Activated naive CD8-positive, alpha-beta T cell treated with anti-CD3 and anti-CD28 coated beads, Interleukin-2, amount 50 U/mL, for 16 hours (primary cell): ENCODE measurements at regions not wholly inside any gene's neighbourhood (a gene's known extent, or its start where the extent isn't known, plus 50 kb on each side); places are given as distances from the start of the nearest gene placed in this dataset.

ENCODE experiments used
- DNase-seq: peaks from one replicate; pipeline ENCODE4 v3.0.0-alpha.2; 2020; ENCODE audit warnings: low read depth, low spot score

DNA sequence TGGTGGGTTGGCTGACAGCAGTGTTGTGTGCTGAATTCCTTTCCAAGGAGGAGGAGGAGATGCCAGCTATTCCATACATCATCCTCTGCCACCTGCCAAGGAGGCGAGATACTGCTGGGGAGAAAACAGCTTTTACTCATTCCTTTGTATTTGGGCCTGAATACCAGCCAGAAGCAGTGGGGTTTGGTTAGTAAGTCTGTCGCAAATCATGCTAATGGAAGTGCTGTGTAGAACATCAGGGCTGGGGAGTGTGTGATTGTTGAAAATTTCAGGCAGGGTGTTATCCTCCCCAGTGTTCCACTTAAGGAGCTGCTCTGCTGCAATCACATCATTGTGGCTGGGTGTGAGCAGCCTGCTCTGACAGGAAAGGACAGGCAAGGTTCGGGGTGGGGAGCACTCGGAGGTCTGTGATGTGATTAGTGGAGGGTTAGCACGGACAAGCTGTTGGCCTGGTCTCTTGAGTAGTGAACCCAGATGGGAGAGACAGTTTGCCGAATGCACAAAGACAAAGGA lies 128.2 kb upstream of the DLX2 start:
- DNase-seq, result no peak

DNA sequence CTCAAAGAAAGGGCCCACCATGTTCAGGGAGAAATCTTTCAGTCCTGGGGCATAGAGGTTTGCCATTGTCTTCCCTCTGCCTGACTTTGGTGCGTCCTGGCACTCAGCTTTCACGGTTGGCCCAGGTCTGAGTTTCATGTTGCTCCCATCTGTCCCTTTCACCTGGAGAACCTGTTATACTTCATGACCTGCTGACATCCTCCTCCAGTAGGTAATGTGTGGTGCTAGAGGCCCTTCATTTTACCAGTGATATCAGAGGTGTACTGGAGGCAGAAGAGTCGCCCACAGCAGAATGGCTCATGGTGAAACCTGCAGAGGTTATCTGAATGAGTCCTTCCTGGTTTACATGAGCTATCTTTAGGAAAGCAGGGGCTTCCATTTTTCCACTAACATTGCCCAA lies 128.8 kb upstream of the DLX2 start:
- DNase-seq, result no peak

DNA sequence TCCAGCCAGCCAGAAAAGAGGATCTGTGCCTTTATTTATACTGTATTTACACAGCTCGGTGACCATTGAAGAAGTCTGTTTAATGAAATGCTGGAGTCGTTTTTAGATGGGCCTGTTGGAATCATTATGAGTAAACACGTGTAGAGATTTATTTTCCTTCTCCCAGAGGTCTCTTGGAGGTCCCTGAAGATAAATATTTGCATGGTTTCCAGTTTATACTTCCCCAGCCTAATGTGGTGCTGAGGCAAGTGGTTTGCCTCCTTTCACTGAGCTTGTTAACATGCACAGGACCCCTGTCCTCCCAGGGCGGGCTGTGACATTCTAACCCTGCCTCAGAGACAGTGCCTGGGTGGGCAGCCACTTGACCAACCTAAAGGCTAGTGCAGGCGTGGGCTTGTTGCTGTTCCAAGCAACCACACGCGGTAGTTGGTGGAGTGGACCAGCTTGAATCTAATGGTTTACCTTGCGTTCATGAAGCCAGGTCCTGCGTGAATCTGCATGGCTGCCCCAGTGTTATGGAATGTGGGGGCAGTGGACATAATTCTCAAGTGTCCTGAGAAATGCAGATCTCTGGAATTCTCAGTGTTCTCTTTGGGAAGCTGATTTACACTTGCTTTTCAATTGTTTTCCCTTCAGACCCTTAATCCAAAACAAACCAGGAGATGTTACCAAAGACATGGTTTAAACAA lies 130.2 kb upstream of the DLX2 start:
- DNase-seq, result no peak

DNA sequence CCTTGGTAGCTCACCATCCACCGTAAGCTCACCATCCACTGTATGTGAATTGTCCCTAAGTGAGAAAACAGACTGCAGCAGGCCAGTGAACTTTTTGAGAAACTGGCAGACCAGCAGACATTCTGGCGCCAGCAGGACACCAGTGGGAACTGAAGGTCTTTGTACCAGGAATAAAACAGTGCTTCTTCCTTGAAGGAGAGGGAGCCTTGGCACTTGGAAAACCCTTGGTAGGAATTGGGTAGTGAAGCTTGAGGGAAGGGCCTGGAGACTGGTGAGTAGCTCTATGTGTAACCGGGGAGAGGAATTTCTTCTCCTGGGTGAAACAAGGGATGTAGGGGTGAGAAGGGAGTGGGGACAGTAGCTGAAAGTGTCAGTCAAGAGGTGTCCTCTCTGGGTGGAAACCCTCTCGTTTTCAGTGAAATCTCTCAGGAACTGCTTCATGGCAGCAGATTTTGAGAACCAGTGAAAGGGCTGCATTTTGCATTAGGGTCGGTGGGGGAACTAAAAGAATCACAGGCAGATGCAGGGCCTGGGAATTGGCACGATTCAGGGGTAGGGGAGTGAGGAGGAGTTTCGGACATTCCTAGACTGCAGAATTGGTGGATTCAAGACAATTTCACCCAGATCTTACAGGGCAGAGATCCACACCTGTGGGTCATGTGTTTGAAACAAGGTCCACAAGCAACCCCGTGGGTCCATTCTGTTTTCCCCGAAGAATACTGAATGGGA lies 131.5 kb upstream of the DLX2 start:
- DNase-seq, result no peak

DNA sequence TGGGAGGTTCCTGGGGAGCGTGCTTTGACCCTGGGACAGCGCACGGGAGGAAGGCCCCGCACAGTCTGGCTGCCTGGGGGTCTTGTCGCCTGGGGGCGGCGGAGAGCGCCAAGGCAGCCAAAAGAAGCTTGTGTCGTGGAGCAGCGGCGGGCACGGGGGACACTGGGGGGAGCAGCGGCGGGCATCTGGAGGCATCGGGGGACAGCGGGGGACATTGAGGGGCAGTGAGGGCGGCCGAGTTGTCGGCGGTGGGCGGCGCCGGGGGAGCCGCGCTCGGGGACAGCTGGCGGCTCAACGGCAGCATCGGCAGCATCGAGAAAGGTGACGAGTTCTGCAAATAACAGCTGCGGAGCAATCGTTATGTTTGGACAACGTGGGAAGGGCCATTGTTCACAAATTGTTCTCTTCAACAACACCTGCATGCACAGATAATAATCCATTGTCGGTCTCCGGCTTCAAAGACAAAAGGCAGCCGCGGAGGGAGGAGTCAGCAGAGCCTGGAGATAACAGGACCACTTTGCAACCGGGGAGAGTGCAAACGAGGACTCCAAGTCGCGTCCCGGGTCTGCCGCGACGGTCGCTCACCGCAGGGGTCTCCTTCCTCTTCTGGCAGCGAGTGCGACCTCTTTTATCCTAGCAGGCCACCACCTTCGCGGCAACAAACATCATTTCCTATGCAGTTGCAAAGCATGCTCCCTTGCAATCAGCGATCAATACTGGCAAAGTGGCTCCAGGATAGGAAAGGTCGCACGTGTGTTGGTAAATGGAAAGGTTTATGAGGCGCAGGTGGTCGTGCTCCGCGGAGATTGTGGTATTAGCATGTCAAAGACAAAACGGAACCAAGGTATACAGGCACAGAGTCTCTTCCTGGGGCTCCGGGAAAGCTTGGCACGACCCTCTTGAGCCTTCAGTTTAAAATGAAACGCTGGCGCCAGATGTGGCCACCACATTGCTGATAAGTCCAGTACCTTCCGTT lies 132.3 kb upstream of the DLX2 start:
- no peak for DNase-seq

DNA sequence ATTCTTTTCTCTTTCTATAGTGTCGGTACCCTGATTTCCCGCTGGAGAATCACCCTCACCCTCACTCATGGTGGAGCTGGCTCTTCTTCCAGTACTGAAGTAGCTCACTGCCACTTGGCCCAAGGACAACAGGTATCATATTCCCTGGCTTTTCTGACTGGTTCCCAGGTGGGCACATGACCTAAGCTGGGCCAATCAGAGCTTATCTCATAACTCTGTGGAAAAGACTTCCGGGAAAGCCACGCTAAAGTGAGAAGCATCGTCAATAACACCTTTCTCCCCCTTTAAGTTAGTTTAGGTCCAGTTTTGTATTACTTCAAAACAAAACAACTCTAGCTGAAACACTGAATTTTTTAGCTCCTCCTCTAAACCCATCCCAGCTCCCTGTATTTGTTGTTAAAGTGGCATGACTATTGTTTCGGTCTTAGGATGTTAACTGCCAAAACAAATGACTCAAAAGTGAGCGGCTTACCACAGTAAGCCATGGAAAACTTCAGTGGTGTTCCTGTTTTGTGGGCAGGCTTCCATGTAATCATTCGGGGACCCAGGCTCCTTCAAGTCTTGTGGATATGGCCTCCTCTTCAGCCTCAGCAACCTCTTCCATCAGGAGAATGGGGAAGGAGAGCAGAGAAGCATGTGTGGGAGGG lies 137.4 kb upstream of the DLX2 start:
- no peak for DNase-seq

DNA sequence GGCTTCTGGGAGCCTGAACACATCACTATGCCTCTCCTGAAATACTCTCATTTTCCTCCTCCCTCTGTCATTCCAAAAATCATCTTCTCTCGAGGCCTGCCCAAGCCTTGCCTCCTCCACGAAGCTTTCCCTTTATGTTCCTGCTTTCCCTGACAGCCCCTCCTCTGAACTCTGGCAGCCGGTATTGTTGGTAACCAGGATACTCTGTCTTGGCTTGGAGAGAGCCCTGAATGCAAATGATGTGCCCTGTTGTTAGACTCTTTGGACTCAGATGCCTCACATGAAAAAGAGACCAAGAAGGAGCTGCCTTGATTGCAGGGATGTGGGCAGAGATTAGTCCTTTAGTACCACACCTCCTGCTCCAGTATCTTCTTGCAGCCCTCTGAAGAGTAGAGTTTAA lies 138.5 kb upstream of the DLX2 start:
- DNase-seq, result no peak

DNA sequence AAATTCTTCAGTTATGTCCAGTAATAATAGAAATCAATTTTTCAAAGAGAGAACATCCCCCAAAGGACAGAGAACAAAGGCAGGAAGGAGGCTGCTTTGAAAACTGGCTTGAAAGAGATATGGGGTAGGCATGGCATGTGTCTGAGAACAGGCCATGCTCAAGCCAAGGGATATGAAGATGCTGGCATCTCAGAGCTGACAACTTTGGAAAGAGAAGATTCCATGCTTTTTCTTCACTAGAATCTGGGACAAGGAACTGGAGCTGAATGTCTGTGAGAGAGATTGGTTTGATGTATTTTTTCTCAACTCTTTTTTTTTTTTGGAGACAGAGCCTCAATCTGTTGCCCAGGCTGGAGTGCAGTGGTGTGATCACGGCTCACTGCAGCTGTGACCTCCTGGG lies 139.8 kb upstream of the DLX2 start:
- DNase-seq, result no peak

DNA sequence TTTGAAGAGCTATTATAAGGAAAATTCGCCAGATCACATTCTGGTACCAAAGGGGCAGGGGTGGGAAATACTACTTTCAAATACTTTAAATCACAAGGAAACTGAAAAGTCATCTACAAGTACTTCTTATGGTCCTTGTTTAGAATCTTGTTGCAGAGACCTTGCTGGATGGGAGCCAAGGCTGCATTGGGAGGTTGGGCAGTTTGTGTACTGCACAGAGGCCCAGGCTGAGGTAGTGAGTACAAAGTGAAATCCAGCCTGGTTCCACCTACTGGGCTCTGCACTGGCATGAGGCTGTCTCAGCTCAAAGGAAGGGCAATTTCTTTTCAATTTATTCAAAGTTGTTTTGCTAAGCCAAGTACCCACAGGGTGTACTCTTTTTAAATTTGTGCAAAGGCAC lies 140.3 kb upstream of the DLX2 start:
- DNase-seq, result no peak

DNA sequence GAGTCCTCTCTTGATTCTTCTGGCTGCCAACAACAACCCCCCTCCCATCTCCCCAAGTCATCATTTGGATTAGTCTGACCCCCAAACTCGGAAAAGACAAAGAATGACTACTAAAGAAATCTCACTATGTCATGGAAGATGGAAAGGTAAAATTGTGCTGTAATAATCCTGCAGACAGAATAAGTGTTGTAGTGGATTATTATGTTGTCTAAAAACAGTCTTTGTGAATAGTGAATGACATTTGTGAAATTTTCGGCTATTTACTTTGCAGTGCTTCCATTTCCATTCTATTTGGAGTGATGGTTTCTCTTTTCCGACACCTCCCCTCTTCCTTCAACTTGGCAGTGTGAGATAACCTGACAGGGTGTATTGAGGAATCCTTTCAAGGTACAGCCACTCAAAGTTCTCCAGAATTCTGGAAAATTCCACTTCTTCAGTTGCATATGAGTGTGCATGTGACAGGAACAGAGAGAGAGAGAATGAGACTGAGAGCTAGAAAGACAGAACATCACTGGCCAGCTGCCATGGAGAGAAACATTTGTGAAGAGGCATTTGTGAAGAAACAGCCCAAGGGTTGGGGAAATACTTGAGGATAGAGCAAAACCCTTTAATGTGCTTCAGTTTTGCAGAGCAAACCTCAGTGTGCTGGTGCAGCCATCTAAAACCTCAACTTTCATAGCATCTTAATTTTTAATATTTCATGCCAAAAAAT lies 141.9 kb upstream of the DLX2 start:
- no peak for DNase-seq

DNA sequence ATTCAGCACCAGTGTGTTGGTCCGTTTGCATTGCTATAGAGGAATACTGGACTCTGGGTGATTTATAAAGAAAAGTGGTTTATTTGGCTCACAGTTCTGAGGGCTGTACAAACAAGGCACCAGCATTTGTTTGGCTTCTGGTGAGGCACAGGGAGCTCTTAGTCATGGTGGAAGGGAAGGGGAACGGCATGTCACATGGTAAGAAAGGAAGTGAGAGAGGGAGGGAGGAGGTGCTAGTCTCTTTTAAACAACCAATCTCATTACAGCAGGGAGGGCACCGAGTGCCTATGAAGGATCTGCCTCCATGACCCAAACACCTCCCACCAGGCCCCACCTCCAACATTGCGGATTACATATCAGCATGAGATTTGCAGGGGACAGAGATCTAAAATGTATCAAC lies 143.9 kb upstream of the DLX2 start:
- no peak for DNase-seq

DNA sequence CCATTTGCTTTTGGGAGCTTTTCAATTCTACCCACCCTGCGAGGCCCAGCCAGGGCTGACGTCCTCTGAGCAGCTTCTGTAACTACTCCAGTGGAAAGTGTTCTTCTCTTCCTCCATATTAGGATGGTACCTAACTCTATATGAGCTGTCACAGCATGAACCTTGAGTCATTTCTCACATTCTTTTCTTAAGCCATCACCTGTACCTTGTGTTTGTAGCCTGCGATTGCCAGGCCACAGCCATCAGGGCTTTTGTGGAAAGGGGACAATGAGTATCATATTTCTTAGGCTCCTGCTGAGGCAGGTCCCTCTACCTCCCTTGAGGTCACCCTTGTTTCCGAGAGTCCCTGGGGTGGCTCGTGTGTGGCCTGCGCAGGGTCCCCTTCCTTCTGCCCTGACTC lies 144.5 kb upstream of the DLX2 start:
- DNase-seq, result no peak

DNA sequence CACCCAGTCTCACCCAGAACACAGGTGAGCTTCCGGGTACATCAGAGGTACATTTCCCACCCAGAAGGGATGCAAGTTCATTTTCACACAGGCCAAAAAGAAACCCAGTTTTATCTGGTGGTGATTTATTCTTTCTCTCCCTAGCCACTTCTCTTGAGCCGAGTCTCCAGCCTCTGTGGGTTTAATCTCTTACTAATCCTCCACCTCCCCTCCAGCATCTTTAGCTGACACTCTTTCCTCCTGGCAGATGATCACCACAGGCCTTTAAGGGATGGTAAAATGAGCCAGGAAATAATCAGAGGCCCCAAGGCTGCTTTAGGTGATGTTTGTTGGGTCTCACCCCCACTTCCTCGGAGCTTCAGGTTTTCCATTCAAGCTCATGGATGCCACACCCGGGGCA lies 145.7 kb upstream of the DLX2 start:
- DNase-seq, result no peak

DNA sequence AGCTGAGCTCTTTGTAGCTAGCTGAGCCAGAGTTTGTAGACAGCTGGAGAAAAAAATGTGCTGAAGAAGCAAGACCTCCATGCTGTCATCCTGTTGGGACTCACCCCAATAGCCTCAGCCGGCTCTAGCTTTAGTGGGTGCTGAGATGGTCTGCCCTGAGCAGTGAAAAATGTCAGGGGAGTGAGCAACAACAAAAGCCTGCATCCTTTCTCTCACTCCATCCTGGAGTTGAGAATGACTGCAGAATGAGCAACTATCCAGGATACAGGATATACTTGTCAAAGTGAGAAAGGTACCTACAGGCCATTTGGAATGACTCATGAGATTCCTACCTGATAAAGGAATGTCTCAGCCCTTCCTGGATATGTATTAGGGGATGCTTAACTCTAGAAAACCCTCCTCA lies 146.1 kb upstream of the DLX2 start:
- DNase-seq, result no peak

DNA sequence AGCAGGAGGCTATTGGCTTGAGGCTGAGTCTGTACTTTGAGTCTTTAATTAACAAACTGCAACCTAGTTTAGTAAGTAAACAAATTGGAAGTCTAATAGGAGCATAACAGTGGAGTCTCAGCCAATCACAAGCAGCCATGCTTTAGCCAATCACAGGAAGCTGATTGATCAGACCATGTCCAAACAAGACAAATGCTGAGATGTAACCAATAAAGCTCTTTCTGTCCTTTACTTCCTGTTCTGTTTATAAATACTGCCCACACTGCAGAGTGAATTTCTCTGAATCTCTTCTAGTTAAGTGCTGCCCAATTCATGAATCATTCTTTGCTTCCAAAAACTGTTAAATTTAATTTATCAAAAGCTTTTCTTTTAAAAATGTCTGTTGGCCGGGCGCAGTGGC lies 146.6 kb upstream of the DLX2 start:
- no peak for DNase-seq

DNA sequence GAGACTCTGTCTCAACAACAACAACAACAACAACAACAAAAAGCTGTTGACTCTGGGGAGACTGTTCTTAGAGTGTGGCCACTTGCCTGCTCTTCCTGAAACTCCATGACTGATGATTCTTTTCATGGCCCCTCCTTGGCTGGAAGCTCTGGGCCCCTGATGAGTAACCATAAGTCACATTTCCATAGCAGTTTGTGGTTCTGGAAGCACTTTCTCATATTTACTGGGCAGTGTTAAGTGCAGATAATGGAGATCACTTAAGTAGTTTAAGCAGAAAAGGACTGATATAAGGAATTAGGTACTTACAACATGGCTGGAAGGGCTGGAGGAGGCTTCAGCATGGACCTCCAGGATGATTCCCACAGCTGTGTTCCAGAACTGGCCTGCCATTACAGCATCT lies 147.3 kb upstream of the DLX2 start:
- DNase-seq, result no peak

DNA sequence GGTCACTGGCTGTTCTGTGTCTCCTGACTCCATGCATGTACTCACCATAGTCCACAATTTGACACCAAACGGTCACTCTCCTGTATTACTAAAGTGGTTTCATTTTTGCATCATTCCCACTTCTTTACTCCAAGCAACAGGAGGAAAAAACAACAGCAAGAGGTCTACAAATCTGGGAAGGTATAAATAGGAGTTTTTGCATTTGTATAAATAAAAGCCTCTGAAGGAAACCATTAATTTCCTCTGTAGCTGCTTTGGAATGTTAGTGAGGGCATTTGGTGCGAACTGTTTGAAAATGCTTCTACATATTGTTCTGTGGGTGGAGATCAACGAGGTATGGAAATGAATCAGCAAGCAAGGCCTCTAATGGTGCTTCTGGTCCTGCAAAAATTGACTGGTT lies 148.5 kb upstream of the DLX2 start:
- DNase-seq, result no peak

DNA sequence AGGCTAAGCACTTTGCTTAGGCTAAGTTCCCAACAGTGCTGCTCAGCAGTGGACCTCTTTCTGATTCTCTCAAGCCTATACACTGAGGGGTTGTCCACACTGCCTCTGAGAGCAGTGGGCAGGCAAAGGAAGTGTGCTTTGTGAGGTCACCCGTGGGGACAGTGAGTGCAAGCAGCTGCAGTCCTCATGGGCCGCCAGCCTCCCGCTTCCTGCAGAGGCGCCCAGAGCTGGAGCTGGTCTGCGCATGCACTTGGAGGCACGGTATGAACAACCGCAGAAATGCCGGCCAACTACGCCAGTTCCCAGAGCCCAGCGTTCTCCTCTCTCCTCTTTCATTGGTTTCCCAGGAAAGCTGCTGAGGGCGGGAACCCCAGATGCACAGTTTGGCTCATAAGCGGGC lies 149.5 kb upstream of the DLX2 start:
- no peak for DNase-seq

DNA sequence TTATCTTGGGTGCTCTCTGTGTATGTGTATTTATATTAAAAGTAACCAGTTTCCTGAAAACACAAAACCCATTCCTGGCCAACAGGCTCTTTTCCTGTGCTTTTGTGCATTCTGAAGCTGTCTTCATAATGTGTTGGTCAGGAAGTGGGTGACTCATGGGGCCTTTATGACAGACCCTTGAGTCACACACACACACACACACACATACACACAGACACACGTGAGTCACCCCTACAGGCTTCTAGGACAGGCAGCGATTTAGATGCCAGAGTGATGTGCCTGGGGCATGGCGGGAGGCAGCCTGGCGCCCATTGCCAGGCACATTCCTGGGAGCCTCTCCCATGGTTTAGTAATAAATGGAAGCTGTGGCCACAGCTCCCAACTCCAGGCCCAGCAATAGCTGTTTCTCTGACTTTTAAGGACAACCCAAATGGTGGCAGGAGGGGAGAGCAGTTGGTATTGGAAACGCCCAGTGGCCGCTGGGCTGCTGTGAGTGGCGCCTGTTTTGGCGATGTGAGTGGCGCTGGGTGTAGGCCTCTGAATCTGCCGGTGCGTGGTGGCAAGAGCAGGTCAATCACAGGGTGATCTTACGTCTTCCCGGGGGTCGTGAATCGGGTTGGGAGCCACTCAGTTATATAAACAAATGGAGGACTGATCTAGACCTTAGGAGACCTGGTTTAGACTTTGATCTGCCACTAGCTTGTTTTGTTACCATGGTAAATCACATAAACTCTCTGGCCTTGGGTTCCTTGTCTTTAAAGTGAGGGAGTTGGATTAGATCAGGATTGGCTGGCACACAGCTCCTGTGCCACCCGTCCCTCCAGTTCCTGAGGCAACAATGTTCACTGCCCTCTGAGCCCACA lies 150.7 kb upstream of the DLX2 start:
- DNase-seq, result peak; percentile 56

DNA sequence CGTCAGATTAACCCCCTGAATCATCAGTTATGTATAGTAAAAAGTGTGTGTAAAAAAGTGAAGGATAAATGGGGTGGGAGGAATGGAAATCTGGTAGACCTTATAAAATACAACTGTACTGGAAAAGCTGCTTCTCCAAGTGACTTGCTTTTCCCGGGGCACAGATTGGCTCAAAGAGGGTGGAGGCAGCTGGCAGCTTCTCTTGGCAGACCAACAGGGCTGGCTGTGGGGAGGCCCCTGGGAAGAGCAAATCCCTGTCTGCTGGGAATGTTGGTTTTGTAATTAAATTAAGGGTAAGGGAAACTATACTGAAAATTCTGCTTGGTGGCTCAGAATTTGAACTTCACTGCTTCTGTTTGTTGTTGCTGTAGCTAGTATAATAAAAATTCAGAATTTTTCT lies 154.2 kb upstream of the DLX2 start:
- DNase-seq, result no peak
